ENCODE measurements at regions not wholly inside any gene's neighbourhood (a gene's known extent, or its start where the extent isn't known, plus 50 kb on each side); places are given as distances from the start of the nearest gene placed in this dataset.
"Not testable (repeated sequence)": the region's sequence is repeated elsewhere in the genome, so short reads cannot be mapped to it uniquely, and the experiment has no call there.

DNA sequence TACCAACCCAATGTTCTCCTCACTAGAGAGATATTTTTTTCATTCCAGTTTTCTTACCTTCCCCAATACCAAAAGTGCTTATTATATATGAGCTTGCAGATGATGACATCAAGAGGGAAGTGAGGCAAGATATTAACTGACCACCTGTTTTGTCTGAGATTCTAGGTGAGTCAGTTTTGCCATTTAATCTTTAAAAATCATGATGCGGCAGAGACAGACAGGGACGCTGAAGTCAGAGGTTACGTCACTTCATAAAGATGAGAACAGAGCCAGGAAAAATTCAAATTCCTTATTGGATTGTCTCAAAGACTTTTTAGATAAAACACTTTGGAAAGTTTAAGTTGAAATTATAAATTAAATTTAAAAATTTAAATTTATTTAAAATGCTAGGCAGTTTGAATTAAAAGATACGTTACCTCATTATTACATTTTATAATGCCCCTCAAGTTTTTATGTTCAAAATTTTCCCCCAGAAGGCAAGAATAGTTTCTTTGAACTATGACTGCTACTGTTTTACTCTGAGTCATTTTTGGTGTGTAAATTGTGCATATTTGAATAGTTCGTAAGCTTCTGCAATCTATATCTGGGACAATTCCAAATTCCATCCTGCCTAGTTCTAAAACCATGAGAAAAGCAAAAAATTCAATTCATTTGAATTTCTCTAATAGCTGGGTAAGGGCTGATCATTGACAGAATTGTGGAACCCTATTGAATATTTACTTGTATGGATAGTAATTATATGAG, 839.6 kb upstream of the GOT2 start:
- no peak for DNase-seq

DNA sequence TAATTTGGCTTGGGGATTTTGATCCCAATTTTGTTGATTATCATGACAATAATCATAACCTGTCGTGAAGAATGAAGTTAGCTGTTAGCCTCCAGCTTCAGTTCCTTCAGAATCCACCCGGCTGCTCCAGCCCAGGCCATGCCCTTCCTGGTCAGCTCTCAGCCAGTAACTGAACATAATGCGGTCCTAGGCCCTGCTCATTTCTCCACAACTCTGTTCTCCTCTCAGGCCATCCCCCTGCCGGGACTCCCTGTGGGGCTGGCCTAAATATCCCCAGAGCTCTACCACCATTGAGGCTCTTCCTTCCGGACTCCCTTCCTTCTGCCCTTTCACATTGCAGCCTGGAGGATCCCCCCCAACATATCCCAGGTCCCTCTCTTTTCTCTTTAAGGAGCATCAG, 833.4 kb upstream of the GOT2 start:
- DNase-seq, result no peak

DNA sequence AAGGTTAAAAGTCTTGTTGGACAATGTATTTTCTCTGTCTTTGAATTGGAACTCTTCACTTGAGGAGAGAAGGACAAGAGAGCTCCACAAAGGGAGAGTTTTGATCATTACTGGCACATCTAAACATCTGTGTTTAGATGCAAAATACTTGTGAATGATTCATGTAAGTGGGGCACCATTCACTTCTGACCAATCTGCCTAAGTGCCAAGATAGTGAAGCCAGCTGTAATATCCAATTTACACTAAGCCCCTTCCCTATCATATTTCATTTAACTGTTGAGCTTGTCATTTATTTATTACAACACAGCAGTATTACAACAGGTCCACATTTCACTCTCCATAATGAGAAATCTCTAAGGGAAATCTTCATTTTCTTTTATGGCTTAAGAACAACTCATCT, 832.3 kb upstream of the GOT2 start:
- no peak for DNase-seq

DNA sequence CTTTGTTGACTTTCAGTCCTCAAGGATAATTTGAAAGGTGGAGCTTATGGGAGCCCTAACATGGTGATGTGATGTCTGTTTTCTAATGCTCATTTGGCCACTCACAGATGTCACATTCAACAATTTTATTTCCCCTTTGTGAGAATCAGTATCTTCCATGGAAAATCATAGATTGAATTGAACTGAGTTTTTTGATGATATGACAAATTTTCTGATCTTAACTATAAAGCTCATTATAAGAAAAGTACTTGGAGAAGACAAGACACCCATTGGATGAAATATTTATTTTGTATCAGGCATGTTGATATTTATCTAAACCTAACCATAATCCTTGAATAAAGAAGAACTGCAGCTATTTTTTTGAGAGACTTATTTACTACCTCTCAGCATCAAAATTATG, 824.6 kb upstream of the GOT2 start:
- no peak for DNase-seq

DNA sequence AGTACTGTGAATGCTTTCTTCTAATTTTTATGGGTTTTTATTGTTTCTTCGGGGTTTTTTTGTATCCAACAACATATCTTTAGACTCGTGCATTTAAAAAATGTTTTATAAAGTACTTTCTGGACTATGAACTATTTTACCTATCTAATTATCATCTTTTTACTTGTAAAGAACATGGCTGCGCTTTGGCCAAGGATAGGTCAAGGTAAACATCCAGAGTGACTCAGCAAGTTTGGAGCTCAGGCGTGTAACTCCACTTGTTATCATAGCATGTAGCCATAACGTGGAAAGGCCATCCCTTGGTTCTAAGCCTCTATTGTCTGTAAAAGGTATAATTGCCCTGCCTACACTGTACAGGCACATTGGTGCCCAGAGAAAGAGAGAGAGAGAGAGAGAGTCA, 818.0 kb upstream of the GOT2 start:
- no peak for DNase-seq

DNA sequence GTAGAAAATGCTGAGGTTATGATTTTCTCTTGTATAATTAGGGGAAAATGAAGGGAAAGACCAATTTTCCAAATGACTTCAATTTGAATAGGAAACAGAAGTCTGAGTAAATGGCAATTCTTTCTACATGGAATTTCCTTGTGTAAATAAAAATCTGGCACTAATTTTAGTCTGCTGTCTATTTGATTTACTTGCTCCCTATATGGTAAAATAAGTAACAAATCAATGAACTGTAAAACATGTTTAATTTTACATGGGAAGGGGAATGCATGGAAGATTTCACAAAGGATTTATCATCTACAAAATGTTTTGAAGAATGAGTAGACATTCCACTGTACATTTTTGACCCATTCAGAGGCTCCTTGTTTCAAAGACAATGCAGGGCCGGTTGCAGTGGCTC, 811.6 kb upstream of the GOT2 start:
- no peak for DNase-seq

DNA sequence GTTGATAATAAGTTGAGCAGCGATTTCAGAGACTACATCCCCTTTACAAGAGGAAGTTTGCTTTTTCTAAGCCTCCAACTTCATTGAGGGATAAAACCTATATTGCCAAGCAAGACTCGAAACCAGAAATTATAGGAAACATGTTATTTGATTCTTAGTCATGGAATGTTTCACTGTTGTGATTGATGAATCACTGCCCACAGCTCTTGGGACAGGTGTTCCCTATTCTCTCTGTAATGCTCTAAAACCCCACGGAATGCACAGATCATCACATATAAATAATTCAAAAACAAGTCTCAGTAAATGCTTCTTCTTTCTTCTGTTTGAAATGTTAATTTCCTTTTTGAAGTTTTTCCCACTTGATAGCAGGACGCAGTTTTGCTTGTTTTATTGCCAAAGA, 809.5 kb upstream of the GOT2 start:
- no peak for DNase-seq

DNA sequence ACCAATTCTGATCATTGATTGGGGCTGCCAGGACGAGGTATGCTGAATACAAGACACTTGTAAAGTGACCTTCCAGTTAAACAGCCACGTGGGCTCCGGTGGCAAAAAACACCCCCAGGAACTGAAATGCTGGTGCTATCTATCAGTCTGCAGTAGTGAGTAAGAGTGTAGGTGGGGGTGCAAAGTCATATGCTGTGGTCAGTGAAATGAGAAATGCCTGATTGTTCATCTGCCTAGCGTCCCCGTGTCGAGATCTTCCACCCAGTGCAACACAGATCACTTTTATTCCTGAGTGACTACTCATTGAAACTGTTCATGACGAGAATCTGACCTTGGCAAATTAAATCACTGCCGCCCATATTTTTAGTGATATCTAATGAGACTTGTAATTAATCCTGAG, 806.5 kb upstream of the GOT2 start:
- DNase-seq, result no peak

DNA sequence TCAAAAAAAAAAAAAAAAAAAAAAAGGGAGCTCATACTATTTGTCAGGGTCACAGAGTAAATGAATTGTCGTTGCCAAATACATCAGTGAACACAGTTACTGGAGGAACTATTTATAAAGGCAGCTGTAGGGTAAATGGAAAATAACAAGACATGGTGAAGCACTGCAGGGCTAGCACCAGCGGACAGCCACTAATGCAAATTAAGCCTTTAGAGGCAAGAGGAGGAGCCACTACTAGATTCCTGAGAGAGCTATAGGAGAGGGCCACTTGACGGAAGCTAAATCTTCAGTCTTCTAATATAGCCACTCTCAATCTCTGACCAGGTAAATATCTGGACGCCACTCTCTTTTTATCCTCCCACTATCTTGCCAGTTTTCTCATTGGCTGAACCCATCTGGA, 801.2 kb upstream of the GOT2 start:
- DNase-seq, result no peak

DNA sequence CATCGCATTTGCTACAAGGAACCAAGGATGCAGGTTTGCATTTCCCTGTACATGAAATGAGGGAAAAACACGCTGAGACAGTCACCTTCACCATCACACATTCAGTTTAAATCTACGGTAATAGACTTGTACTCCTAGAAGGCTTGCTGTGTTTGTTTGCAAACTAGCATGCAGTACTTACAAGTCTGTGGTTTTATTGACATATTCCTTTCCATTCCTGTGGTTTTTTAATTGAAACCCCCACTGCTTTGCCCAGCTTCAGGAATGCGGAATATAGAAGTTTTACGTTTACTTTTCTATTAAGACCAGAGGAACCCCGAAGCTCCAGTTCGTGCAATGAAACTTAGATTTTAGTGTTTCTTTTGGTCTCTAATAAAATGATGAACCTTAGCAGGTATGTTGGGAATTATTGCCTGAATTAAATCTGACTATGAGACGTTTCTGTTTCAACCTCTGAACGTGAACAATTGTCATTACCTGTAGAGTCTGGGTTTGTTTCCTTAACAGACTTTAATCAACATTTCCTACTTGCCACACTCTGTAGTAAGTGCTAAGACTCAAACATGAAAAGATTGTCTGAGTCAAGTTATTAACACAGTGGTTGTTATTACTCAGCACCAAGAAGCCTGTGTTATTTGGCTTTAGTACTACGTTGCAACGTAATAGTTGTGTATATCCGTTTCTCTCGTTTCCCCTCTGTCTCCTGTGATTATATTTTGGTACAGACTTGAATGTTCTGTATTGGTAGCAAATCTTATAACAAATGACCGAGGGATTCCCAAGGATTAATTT, 793.3 kb upstream of the GOT2 start:
- no peak for DNase-seq

DNA sequence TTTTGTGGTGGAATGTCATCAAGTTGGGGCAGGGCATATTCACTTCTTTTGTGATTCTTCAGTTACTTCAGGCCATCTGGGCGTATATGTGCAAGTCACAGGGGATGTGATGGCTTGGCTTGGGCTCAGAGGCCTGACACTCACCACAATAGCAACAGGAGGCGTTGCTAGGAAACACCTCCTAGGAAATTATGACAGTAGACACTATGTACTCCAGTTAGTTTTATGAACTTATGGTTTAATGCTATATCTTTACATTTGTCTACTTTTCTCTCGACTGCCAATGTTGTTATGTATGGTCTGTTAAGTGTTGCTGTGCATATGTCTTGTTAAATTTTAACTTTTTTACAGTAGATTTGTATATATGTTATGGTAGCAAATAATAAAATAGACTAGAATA, 788.7 kb upstream of the GOT2 start:
- DNase-seq, result no peak

DNA sequence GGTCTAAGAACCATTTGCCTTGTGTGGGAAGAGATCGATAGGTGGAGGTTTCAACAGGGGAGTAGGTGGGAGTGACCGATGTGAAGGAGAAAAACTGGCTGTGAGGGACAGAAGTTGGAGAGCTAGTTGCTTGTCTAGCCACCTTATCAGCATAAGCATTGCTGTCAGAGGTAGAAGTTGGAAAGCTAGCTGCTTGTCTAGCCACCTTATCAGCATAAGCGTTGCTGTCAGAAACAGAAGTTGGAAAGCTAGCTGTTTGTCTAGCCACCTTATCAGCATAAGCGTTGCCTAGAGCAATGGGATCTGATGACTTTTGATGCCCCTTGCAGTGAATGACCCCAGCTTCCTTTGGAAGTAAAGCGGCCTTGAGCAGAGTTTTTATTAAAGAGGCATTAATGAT, 784.6 kb upstream of the GOT2 start:
- not testable (repeated sequence) for DNase-seq

DNA sequence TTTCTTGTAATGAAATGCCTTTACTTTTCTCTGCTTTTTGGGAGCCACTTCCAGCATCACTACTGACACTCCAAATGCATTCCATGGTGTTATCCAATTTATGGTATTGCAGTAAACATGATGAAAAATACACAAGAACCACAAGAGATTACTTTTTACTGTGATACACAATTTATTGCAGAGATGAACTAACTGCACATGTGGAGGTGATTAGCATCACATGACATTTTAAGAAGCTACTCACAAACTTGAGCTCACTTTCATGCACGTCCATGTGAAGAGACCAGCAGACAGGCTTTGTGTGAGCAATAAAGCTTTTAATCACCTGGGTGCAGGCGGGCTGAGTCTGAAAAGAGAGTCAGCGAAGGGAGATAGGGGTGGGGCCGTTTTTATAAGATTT, 780.5 kb upstream of the GOT2 start:
- no peak for DNase-seq

DNA sequence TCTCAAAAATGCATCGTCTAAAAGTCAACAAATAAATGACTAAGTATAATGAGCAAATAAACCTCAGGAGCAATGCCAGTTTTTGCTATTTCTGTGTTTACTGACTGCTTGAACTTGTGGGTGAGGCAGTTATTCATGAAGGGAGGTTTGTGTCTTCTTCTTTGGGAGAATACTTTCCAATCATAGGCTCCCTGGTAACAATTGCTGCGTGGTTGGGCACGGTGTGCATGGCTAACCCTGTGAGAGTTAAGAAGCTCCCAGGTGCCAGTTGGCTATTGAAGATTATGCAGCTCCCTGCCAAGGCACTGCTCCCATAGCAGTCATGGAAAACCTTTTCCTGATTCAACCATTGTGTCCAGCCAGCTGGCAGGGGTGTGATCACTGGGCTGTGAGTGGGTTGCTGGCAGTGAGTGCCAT, 775.9 kb upstream of the GOT2 start:
- DNase-seq, result no peak

DNA sequence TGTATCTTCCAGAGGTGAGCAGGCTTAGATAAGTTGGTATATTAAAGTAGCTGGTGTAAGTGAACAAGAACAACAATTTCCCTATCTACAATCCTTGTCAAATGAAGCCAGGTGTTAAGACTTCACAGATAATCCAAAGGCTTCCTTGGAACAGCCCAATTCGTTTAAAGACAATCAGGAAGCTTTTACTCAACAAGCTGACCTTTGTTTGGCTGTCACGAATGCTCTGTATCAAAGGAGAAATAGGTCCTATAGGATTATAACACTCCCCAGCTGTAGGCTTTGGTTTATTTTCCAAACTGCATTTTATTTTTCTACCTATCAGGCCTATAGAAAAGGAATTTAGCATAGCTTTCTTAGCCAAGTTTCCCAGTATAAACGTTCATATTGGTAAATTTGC, 766.5 kb upstream of the GOT2 start:
- DNase-seq, result no peak

DNA sequence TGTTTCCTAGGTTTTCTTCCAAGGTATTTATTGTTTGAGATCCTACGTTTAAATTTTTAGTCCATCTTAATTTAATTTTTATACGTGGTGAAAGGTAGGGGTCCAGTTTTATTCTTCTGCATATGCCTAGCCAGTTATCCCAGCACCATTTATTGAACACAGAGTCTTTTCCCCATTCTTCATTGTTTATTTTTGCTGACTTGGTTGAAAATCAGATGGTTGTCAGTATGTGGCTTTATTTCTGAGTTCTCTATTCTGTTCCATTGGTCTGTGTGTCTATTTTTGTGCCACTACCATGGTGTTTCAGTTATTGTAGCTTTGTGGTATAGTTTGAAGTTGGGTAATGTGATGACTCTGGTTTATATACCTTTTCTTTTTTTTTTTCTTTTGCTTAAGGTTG, 753.0 kb upstream of the GOT2 start:
- no peak for DNase-seq

DNA sequence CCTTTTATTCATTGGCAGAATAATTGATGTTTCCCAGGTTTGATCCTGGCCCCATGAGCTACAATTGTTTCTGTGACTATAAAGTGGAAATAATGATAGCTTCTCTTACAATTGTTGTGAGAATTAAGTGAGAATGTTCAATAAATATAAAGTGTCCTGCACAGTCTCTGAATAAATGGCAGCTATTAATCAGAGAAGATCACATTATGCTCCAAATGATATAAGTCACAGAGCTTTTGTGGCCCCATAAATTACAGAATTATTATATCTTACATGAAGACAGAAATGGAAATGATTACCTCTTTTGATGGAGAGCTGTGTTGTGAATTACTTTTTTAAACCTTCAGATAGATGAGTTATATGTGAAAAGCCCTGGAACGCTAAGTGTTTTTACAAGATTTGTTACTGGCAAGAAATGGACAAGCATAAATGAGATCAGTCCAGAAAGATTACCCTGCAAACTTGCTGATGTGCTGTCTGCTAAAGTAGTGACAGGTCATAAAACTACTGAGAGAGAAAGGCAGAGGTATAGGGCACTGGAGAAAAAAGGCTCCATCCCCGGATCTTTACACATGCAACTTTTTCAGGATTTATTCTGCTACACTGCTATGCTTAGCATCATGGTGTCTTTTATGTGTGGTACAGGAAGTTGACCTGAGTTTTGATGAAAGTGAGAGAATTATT, 750.9 kb upstream of the GOT2 start:
- no peak for DNase-seq

DNA sequence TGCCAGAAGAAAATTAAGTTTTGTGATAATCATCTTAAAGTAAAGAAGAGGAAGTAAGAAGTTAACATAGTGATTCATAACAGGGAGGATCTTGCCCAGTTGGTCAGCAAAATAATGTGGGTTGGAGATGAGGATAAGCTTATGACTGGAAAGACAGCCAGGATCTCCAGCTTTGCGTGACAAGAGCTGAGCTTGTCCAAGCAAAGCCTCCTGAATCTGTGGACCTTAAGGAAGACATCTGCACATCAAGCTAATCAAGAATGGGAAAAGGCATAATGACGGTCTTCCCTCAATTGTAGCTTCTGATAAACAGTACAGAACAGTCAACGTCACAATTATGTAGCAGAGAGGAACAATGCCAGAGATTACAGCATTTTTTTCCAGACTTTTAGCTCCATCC, 744.7 kb upstream of the GOT2 start:
- no peak for DNase-seq

DNA sequence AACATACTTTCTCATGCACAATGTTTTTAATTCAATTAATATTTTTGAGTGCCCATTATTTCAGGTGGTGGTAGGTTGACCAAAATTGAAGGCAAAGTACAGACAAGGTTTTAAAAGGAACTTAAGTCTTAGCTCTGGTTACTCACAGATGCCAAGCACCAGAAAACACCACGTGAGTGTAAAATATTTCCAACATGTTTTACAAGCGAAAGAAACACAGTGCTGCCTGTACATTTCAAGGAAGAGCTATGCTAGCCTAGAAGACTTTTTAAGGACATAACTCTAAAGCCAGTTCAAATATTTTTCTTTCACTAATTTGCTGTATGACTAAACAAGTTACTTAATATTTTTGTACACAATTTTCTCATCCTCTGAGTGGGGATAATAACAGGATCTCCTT, 736.4 kb upstream of the GOT2 start:
- no peak for DNase-seq

DNA sequence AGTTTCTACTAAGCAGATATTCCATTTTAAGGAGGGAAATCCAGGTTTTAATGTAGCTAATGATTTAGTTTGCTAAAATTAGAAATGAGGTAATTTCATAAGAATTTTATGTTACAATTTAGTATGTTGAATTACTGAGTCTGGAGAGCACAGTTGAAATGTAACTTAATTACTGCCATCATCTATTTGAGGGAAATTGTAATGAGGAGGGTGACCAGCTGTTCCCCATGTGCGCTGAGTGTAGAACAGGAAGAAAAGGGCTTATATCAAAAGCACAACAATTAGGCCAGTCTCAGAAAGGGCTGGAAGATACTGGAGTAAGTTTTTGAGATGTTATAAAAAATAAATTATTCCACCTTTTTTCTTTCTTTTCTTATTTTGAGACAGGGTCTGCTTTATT, 735.1 kb upstream of the GOT2 start:
- no peak for DNase-seq

DNA sequence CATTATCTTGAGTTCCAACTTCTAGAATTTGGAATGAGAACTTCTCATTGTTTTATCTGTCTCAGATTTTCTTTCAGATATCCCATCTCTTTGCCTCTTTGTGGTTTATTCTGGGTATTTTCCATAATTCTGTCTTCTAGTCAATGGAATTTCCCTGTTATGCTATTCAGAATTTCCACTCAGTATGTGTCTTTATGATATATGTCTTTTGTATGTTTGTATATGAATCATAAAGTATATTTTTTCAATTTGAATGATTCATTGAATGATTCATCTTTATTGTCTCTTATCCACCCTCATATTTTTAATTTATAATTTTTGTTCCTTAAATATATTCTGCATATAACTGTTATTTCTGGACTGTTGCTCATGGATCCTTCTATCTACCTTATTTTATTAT, 729.7 kb upstream of the GOT2 start:
- DNase-seq, result no peak

DNA sequence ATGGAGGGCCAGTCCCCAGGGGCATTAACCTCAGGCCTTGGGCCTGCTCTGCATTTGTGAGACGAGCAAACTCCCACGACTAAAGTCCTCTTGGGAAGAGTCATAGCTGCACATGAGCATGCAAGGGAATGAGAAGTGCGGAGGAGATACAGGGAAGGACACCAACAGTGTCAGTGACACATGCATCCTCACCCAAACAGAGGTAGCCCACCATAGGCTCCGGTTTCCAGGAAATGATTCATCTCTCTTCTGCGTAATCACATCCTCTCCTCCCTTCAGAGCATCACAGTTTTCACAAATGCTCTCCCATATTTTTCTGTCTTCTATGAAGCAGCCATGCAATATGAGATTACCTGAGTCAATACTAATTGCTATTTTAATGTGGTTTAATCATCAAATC, 725.7 kb upstream of the GOT2 start:
- no peak for DNase-seq

DNA sequence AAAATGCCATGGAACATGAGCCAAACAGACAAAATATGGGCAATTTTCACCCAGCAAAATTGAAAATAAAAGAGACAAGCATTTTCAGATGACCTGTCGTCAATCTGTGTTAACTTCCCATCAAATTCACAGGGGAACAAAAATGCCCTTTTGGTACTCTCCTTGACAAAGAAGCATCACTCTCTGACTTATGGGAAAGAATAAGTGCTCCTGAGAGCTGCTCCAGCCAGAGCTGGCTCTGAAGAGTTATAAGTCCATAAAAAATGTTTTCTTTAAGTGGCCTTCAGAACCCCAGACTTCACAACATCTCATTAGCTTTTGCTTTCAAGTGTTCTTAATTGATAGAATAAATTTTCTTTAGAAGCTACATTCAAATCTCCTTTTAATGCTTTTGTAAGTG, 721.4 kb upstream of the GOT2 start:
- no peak for DNase-seq

DNA sequence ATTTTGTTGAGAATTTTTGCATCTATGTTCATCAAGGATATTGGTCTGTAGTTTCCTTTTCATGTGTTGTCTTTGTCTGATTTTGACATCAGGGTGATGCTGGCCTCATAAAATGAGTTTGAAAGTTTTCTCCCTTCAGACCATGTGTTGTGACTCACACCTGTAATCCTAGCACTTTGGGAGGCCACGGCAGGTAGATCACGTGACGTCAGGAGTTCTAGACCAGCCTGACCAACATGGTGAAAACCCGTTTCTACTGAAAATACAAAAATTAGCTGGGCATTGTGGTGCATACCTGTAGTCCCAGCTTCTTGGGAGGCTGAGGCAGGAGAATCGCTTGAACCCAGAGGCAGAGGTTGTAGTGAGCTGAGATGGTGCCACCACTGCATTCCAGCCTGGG, 716.4 kb upstream of the GOT2 start:
- not testable (repeated sequence) for DNase-seq

All from SHP77 treated with DMSO at 0.1 percent for 48 hours (cell line).